ENCODE measurements at regions not wholly inside any gene's neighbourhood (a gene's known extent, or its start where the extent isn't known, plus 50 kb on each side); places are given as distances from the start of the nearest gene placed in this dataset.

DNA sequence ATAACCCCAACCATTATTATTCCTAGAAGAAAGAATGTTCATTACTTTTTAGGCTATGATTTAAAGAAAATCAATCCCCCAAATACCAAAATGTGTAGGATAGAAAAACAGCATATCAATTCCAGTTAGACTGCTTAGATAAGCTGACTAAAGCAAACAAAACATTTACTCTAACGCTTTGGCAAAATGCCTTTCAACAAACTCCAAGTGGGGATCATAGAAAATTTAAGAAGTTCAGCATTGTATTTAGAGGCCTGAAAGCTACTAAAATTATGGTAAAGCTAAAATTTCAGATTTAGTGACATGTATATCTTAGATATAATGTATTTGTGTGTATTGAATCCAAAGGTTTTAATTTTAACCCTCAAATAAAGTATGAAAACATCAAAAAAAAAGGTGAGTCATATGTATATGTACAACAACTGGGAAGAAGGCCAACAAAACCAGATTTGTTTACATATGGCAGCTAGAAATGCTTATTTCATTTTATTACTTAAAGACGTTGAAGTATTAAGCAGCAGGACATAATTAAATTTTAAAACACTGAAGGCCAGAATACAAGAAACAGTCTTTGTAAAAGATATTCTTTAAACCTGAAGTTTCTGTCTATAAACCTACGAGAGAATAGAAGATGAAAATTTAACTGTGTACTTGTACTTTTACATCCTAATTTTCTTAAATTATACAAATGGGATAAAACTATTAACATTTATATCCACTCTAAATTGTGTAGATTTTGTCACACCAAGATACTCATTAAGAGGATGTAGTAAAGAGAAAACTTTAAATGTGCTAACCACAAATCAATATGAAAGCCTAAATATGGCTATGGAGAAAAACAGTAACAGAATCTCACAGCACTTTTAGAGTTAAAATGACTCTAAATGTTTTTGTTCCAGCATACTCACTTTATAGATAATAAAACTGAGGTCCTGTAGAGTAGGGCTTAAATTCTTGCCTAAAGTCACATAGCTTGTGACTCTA lies 71.4 kb downstream of the SLC41A2 start:
- no peak overlapping the region for H4K91ac ChIP-seq (replicated peaks; ENCODE audit: insufficient read length, low read length)
- no peak overlapping the region for H2BK5ac ChIP-seq (ENCODE audit: low read depth, low read length)
- H3K4me2 ChIP-seq (ENCODE audit: insufficient read depth in 1 of 2, low read depth in 2 of 2, low read length in 2 of 2): no peak overlapping the region
- CTCF ChIA-PET (ENCODE audit: partially characterized antibody): interaction anchor here (0.8 kb wide), 1 partner anchor 505 kb away, joined by 3 read pairs; no protein-coding TSS in a partner anchor
- H3K36me3 ChIP-seq (ENCODE audit: control insufficient read depth in 2 of 4, insufficient read depth in 4 of 4, low read length in 3 of 4): no peaks in the 10 kb centered on the region
- no peaks in the 10 kb centered on the region for H3K23me2 ChIP-seq (ENCODE audit: low read depth, low read length)
- no peak overlapping the region for H2BK15ac ChIP-seq (ENCODE audit: low read length)
- FAIRE-seq: no peak
- H2BK120ac ChIP-seq (replicated peaks; ENCODE audit: low read depth, low read length): no peak overlapping the region
- no peaks in the 10 kb centered on the region for H3K27me3 ChIP-seq (replicated peaks in 1 of 4; ENCODE audit: control insufficient read depth in 3 of 4, extremely low read depth in 1 of 4, insufficient read depth in 3 of 4, low read length in 3 of 4)
- H3K79me2 ChIP-seq (ENCODE audit: control insufficient read depth in 1 of 2, insufficient read depth in 2 of 2, low read length in 2 of 2): no peaks in the 10 kb centered on the region
- no peak overlapping the region for H3K14ac ChIP-seq (ENCODE audit: insufficient read length)
- H3K4me1 ChIP-seq (replicated peaks in 1 of 4; ENCODE audit: control insufficient read depth in 3 of 4, insufficient read depth in 4 of 4, low read length in 3 of 4): no peaks in the 10 kb centered on the region
- no peak overlapping the region for H2BK12ac ChIP-seq (ENCODE audit: low read depth, low read length)
- no peak overlapping the region for H3K56ac ChIP-seq (replicated peaks; ENCODE audit: insufficient read length, low read depth, low read length)
- no peak overlapping the region for H2BK20ac ChIP-seq (ENCODE audit: low read length)
- H3K4ac ChIP-seq (replicated peaks; ENCODE audit: insufficient read length, low read depth, low read length): no peak overlapping the region
- H4K20me1 ChIP-seq (replicated peaks in 1 of 2; ENCODE audit: control insufficient read depth in 1 of 2, insufficient read depth in 2 of 2, low read length in 2 of 2): no peaks in the 10 kb centered on the region
- no peaks in the 10 kb centered on the region for H3K79me1 ChIP-seq (ENCODE audit: low read depth, low read length)
- H3K27ac ChIP-seq (ENCODE audit: low read depth, low read length): no peak overlapping the region
- H3K9ac ChIP-seq (replicated peaks in 1 of 4; ENCODE audit: extremely low read depth in 1 of 4, low read depth in 3 of 4, low read length in 3 of 4): no peak overlapping the region
- H3K9me3 ChIP-seq (ENCODE audit: insufficient read depth in 2 of 2, low read depth in 1 of 2, low read length in 1 of 2): peaks cover 8 to 9% of the 10 kb centered on the region in 2 experiments; a peak in 2 of 4 replicates
- no peak overlapping the region for H2AFZ ChIP-seq (ENCODE audit: low read length)
- H2AK5ac ChIP-seq (ENCODE audit: low read depth, low read length): no peak overlapping the region
- no peak overlapping the region for H3K23ac ChIP-seq (ENCODE audit: insufficient read length)
- no peak for DNase-seq (ENCODE audit: low read depth in 1 of 2, low spot score in 2 of 2)
- H4K8ac ChIP-seq (ENCODE audit: extremely low read depth, insufficient read depth, low read length): no peak overlapping the region
- H3K4me3 ChIP-seq (ENCODE audit: extremely low read depth in 1 of 4, insufficient read depth in 2 of 4, low read depth in 3 of 4, low read length in 4 of 4): no peak overlapping the region
- H3K18ac ChIP-seq (ENCODE audit: extremely low read depth, low read length): no peak overlapping the region
- 89% methylated on average over 3 of the region's 3 CpGs; no CpG with 5 or more reads in 1 of the 2 experiments for WGBS, 2 experiments (ENCODE audit: extremely low coverage in 1 of 2, insufficient coverage in 1 of 2, insufficient read length in 1 of 2, insufficient replicate concordance in 2 of 2, low coverage in 1 of 2, low lambda C conversion rate in 2 of 2, missing lambda C conversion rate in 1 of 2)
- no peak overlapping the region for H4K5ac ChIP-seq (ENCODE audit: insufficient read length, low read depth, low read length)
- POLR2A ChIA-PET (ENCODE audit: partially characterized antibody): no interaction called here
- TF ChIP-seq RFX5 (IDR thresholded peaks at IDR 0.05; ENCODE audit: borderline replicate concordance, low read depth, low read length) (no peak), SP4 (IDR thresholded peaks at IDR 0.05; ENCODE audit: low read length) (no peak), NRF1 (IDR thresholded peaks at IDR 0.05; ENCODE audit: low read depth, low read length) (no peak), TEAD4 (IDR thresholded peaks at IDR 0.05; ENCODE audit: low read depth, low read length) (no peak), YY1 (IDR thresholded peaks at IDR 0.05; ENCODE audit: low read depth, low read length) (no peak), ATF2 (IDR thresholded peaks at IDR 0.05; ENCODE audit: low read length) (no peak), POLR2AphosphoS5 (IDR thresholded peaks at IDR 0.05; ENCODE audit: low read depth, low read length) (no peak)
- TF ChIP-seq, protein P1, sequence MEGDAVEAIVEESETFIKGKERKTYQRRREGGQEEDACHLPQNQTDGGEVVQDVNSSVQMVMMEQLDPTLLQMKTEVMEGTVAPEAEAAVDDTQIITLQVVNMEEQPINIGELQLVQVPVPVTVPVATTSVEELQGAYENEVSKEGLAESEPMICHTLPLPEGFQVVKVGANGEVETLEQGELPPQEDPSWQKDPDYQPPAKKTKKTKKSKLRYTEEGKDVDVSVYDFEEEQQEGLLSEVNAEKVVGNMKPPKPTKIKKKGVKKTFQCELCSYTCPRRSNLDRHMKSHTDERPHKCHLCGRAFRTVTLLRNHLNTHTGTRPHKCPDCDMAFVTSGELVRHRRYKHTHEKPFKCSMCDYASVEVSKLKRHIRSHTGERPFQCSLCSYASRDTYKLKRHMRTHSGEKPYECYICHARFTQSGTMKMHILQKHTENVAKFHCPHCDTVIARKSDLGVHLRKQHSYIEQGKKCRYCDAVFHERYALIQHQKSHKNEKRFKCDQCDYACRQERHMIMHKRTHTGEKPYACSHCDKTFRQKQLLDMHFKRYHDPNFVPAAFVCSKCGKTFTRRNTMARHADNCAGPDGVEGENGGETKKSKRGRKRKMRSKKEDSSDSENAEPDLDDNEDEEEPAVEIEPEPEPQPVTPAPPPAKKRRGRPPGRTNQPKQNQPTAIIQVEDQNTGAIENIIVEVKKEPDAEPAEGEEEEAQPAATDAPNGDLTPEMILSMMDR (IDR thresholded peaks at IDR 0.05; ENCODE audit: control extremely low read depth in 1 of 3, insufficient read depth in 1 of 3, low read depth in 1 of 3, low read length in 3 of 3): no peak

All from H1 (cell line).